HepG2 (cell line): ENCODE measurements at regions not wholly inside any gene's neighbourhood (a gene's known extent, or its start where the extent isn't known, plus 50 kb on each side); places are given as distances from the start of the nearest gene placed in this dataset.

Source experiments
- JUNB ChIP-seq: sonication (generic); formaldehyde crosslinking; IDR thresholded peaks from 2 replicates; pipeline ENCODE4 v1.8.0; 2022; ENCODE audit warnings: missing genetic modification reagents, mild to moderate bottlenecking, borderline replicate concordance
- ZNF510 ChIP-seq: sonication (generic); formaldehyde crosslinking; IDR thresholded peaks from 2 replicates; pipeline ENCODE4 v1.4.0; 2020; ENCODE audit warnings: low read depth, mild to moderate bottlenecking, missing genetic modification reagents

DNA sequence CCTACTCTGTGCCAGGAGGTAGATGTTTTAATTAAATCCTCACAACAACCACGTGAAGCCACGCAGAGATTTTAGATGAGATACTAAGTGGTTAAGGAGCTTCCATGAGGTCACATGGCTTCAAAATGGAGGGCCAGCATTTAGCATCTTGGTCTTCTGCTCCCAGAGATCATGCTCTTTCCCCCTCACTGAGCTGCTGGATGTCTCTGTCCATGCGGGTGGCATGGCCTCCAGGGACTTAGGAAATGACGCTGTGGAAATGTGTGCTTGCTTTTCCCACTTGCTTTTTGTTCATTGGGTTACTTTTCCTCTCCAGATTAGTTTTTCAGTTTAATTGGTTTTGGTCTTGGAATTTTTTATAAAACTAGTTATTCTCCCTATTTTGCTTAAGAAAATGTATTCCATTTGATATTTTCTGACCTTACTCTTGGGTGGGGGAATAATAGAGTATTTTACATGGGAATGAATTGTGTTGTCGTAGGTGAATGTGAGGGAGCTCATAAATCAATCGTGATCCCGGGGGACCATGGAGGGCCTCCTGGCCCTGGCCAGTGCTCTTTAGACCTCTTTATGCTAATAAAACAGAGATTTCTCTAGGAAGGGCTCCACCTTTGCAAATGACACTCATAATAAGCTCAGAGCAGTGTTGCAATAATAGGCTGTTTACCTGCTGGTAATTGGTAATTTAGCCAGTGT lies 376.0 kb upstream of the ONECUT1 start:
- TF ChIP-seq JUNB (CRISPR knock-in tag) (no peak), ZNF510 (no peak)
